Liver (tissue), 8 donors: ENCODE measurements at regions not wholly inside any gene's neighbourhood (a gene's known extent, or its start where the extent isn't known, plus 50 kb on each side); places are given as distances from the start of the nearest gene placed in this dataset.

Experiments
- DNase-seq: peaks from one replicate; pipeline ENCODE4 v3.0.0-alpha.2; 2017; ENCODE audit warnings: low spot score
- H3K27ac ChIP-seq, 2 donors: one replicate each; pipeline ENCODE4 v1.7.0; 2013; ENCODE audit warnings: inconsistent platforms in 2 of 2, low read length in 2 of 2, control low read depth in 1 of 2, low read depth in 1 of 2, mild to moderate bottlenecking in 1 of 2
- H3K27me3 ChIP-seq, 4 donors: one replicate each; pipeline versions ENCODE4 v1.6.1 to v1.7.0; 2013; ENCODE audit warnings: low read length in 3 of 4, inconsistent platforms in 1 of 4, mild to moderate bottlenecking in 1 of 4, moderate library complexity in 1 of 4; ENCODE audit not compliant: control insufficient read depth in 4 of 4, insufficient read depth in 4 of 4
- H3K36me3 ChIP-seq, 4 donors: one replicate each; pipeline versions ENCODE4 v1.6.1 to v1.7.0; 2013; ENCODE audit warnings: low read length in 3 of 4, mild to moderate bottlenecking in 3 of 4, low read depth in 1 of 4, moderate library complexity in 1 of 4; ENCODE audit not compliant: control insufficient read depth in 4 of 4, insufficient read depth in 3 of 4
- H3K4me1 ChIP-seq, 4 donors: one replicate each; pipeline versions ENCODE4 v1.6.1 to v1.7.0; 2013; ENCODE audit warnings: low read length in 3 of 4, mild to moderate bottlenecking in 3 of 4, moderate library complexity in 1 of 4; ENCODE audit not compliant: control insufficient read depth in 4 of 4, insufficient read depth in 4 of 4
- H3K4me3 ChIP-seq, 3 donors: one replicate each; pipeline versions ENCODE4 v1.6.1 to v1.7.0; 2013; ENCODE audit warnings: low read length in 3 of 3, control low read depth in 1 of 3, low read depth in 1 of 3, mild to moderate bottlenecking in 1 of 3
- H3K9ac ChIP-seq, 2 donors: one replicate each; pipeline ENCODE4 v1.7.0; 2013; ENCODE audit warnings: low read length in 2 of 2, mild to moderate bottlenecking in 2 of 2, moderate library complexity in 2 of 2, control low read depth in 1 of 2, low read depth in 1 of 2
- H3K9me3 ChIP-seq, 4 donors: one replicate each; pipeline versions ENCODE4 v1.6.1 to v1.7.0; 2013; ENCODE audit warnings: low read length in 3 of 4; ENCODE audit not compliant: control insufficient read depth in 4 of 4
- EGR1 ChIP-seq, 2 donors: IDR thresholded peaks; 2 replicates each; pipeline ENCODE4 v1.6.1; 2016 to 2018; ENCODE audit warnings: antibody characterized with exemption in 2 of 2, low read depth in 2 of 2
- FOXA1 ChIP-seq: IDR thresholded peaks from 2 replicates; pipeline ENCODE4 v1.6.1; 2016; ENCODE audit warnings: antibody characterized with exemption
- HNF4G ChIP-seq: IDR thresholded peaks from 2 replicates; pipeline ENCODE4 v1.6.1; 2016; ENCODE audit warnings: antibody characterized with exemption
- SP1 ChIP-seq: IDR thresholded peaks from 2 replicates; pipeline ENCODE4 v1.6.1; 2018; ENCODE audit warnings: antibody characterized with exemption, mild to moderate bottlenecking
- YY1 ChIP-seq: IDR thresholded peaks from 2 replicates; pipeline ENCODE4 v1.6.1; 2016; ENCODE audit warnings: antibody characterized with exemption, mild to moderate bottlenecking
- WGBS: extraction: QIAGEN DNeasy Blood & Tissue Kit; methylation state at CpG from one replicate; pipeline ENCODE4 v1.1.7; 2013; 5-methylcytosine and 5-hydroxymethylcytosine counted together
- TF ChIP-seq, protein P1 (sequence below): IDR thresholded peaks from 2 replicates; pipeline ENCODE4 v1.6.1; 2016; ENCODE audit warnings: antibody characterized with exemption
- TF ChIP-seq, protein P2 (sequence below): IDR thresholded peaks from 2 replicates; pipeline ENCODE4 v1.6.1; 2016; ENCODE audit warnings: antibody characterized with exemption, mild to moderate bottlenecking
- TF ChIP-seq, protein P3 (sequence below): fragments of 150-350 bp; IDR thresholded peaks from 2 replicates; pipeline ENCODE4 v1.5.1; 2017; ENCODE audit warnings: improper control_type of control experiment, low read depth, low read length; ENCODE audit not compliant: missing input control
- TF ChIP-seq, protein P4 (sequence below): IDR thresholded peaks from 2 replicates; pipeline ENCODE4 v1.6.1; 2016; ENCODE audit warnings: antibody characterized with exemption
- donor health status: healthy.
- donor health status: healthy.
- donor health status: healthy.
- donor health status: healthy.
- donor health status: healthy.

- H3K4me3 ChIP-seq: no peak overlapping the region
- no peaks in the 10 kb centered on the region for H3K36me3 ChIP-seq
- TF ChIP-seq FOXA1: no peak
- TF ChIP-seq EGR1 (IDR thresholded peaks at IDR 0.05; ENCODE audit: low read depth in 2 of 2): no peak
- TF ChIP-seq, protein P1, sequence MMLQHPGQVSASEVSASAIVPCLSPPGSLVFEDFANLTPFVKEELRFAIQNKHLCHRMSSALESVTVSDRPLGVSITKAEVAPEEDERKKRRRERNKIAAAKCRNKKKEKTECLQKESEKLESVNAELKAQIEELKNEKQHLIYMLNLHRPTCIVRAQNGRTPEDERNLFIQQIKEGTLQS: no peak
- TF ChIP-seq, protein P2, sequence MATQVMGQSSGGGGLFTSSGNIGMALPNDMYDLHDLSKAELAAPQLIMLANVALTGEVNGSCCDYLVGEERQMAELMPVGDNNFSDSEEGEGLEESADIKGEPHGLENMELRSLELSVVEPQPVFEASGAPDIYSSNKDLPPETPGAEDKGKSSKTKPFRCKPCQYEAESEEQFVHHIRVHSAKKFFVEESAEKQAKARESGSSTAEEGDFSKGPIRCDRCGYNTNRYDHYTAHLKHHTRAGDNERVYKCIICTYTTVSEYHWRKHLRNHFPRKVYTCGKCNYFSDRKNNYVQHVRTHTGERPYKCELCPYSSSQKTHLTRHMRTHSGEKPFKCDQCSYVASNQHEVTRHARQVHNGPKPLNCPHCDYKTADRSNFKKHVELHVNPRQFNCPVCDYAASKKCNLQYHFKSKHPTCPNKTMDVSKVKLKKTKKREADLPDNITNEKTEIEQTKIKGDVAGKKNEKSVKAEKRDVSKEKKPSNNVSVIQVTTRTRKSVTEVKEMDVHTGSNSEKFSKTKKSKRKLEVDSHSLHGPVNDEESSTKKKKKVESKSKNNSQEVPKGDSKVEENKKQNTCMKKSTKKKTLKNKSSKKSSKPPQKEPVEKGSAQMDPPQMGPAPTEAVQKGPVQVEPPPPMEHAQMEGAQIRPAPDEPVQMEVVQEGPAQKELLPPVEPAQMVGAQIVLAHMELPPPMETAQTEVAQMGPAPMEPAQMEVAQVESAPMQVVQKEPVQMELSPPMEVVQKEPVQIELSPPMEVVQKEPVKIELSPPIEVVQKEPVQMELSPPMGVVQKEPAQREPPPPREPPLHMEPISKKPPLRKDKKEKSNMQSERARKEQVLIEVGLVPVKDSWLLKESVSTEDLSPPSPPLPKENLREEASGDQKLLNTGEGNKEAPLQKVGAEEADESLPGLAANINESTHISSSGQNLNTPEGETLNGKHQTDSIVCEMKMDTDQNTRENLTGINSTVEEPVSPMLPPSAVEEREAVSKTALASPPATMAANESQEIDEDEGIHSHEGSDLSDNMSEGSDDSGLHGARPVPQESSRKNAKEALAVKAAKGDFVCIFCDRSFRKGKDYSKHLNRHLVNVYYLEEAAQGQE: no peak
- no peaks in the 10 kb centered on the region for H3K9me3 ChIP-seq
- H3K27me3 ChIP-seq: no peaks in the 10 kb centered on the region
- H3K9ac ChIP-seq: no peak overlapping the region
- no peaks in the 10 kb centered on the region for H3K4me1 ChIP-seq
- DNase-seq: no peak
- no peak overlapping the region for H3K27ac ChIP-seq
Observed at GRCh38 chr6:134654751-134655150, 295.1 kb downstream of the ALDH8A1 start.

- Histone ChIP-seq H3K4me1 (no peaks in the 10 kb centered on the region), H3K36me3 (no peaks in the 10 kb centered on the region), H3K4me3 (no peak overlapping the region), H3K9ac (no peak overlapping the region), H3K9me3 (no peaks in the 10 kb centered on the region), H3K27me3 (no peaks in the 10 kb centered on the region), H3K27ac (no peak overlapping the region)
- no peak for TF ChIP-seq FOXA1
- WGBS: 79% methylated on average over 3 of the region's 3 CpGs
- DNase-seq: no peak
Observed at GRCh38 chr6:134651519-134651918, 298.4 kb downstream of the ALDH8A1 start.

- Histone ChIP-seq H3K4me3 (no peak overlapping the region), H3K27me3 (no peaks in the 10 kb centered on the region), H3K9ac (no peak overlapping the region), H3K27ac (no peak overlapping the region), H3K9me3 (no peaks in the 10 kb centered on the region), H3K4me1 (no peaks in the 10 kb centered on the region), H3K36me3 (no peaks in the 10 kb centered on the region)
- 72% methylated on average over 3 of the region's 3 CpGs for WGBS
- TF ChIP-seq SP1 (no peak), YY1 (no peak), HNF4G (no peak)
- TF ChIP-seq, protein P3, sequence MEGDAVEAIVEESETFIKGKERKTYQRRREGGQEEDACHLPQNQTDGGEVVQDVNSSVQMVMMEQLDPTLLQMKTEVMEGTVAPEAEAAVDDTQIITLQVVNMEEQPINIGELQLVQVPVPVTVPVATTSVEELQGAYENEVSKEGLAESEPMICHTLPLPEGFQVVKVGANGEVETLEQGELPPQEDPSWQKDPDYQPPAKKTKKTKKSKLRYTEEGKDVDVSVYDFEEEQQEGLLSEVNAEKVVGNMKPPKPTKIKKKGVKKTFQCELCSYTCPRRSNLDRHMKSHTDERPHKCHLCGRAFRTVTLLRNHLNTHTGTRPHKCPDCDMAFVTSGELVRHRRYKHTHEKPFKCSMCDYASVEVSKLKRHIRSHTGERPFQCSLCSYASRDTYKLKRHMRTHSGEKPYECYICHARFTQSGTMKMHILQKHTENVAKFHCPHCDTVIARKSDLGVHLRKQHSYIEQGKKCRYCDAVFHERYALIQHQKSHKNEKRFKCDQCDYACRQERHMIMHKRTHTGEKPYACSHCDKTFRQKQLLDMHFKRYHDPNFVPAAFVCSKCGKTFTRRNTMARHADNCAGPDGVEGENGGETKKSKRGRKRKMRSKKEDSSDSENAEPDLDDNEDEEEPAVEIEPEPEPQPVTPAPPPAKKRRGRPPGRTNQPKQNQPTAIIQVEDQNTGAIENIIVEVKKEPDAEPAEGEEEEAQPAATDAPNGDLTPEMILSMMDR: no peak
- TF ChIP-seq, protein P4, sequence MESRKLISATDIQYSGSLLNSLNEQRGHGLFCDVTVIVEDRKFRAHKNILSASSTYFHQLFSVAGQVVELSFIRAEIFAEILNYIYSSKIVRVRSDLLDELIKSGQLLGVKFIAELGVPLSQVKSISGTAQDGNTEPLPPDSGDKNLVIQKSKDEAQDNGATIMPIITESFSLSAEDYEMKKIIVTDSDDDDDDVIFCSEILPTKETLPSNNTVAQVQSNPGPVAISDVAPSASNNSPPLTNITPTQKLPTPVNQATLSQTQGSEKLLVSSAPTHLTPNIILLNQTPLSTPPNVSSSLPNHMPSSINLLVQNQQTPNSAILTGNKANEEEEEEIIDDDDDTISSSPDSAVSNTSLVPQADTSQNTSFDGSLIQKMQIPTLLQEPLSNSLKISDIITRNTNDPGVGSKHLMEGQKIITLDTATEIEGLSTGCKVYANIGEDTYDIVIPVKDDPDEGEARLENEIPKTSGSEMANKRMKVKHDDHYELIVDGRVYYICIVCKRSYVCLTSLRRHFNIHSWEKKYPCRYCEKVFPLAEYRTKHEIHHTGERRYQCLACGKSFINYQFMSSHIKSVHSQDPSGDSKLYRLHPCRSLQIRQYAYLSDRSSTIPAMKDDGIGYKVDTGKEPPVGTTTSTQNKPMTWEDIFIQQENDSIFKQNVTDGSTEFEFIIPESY: no peak
- no peak for DNase-seq
Observed at GRCh38 chr6:134647861-134648260, 302.0 kb downstream of the ALDH8A1 start.
